ENCODE measurements at regions not wholly inside any gene's neighbourhood (a gene's known extent, or its start where the extent isn't known, plus 50 kb on each side); places are given as distances from the start of the nearest gene placed in this dataset.

- no peak for DNase-seq
Observed at GRCh38 chr9:79969393-79970145, 397.8 kb downstream of the TLE4 start.

- no peak for DNase-seq
Observed at GRCh38 chr9:79968533-79968932, 396.8 kb downstream of the TLE4 start.

GRCh38 chr9:79962836-79963235 lies 391.1 kb downstream of the TLE4 start:
- DNase-seq = no peak

GRCh38 chr9:79962150-79962549 lies 390.4 kb downstream of the TLE4 start:
- DNase-seq = no peak

- DNase-seq = no peak
Observed at GRCh38 chr9:79955300-79955699, 383.5 kb downstream of the TLE4 start.

- DNase-seq = no peak
Observed at GRCh38 chr9:79953908-79954307, 382.1 kb downstream of the TLE4 start.

GRCh38 chr9:79952401-79952800 lies 380.6 kb downstream of the TLE4 start:
- no peak for DNase-seq

- DNase-seq = no peak
Observed at GRCh38 chr9:79946712-79947111, 374.9 kb downstream of the TLE4 start.

- no peak for DNase-seq
Observed at GRCh38 chr9:79945495-79945894, 373.7 kb downstream of the TLE4 start.

- DNase-seq = no peak
Observed at GRCh38 chr9:79945016-79945415, 373.3 kb downstream of the TLE4 start.

GRCh38 chr9:79940919-79941318 lies 369.2 kb downstream of the TLE4 start:
- no peak for DNase-seq

- no peak for DNase-seq
Observed at GRCh38 chr9:79939819-79940218, 368.1 kb downstream of the TLE4 start.

GRCh38 chr9:79936336-79936735 lies 364.6 kb downstream of the TLE4 start:
- no peak for DNase-seq

GRCh38 chr9:79929285-79929684 lies 357.5 kb downstream of the TLE4 start:
- no peak for DNase-seq

- DNase-seq = no peak
Observed at GRCh38 chr9:79928661-79929223, 357.0 kb downstream of the TLE4 start.

GRCh38 chr9:79925326-79925725 lies 353.6 kb downstream of the TLE4 start:
- no peak for DNase-seq

- DNase-seq = no peak
Observed at GRCh38 chr9:79924836-79925235, 353.1 kb downstream of the TLE4 start.

- no peak for DNase-seq
Observed at GRCh38 chr9:79917421-79917820, 345.7 kb downstream of the TLE4 start.

GRCh38 chr9:79913867-79914266 lies 342.1 kb downstream of the TLE4 start:
- no peak for DNase-seq

GRCh38 chr9:79912318-79913070 lies 340.7 kb downstream of the TLE4 start:
- no peak for DNase-seq

- no peak for DNase-seq
Observed at GRCh38 chr9:79911724-79912123, 340.0 kb downstream of the TLE4 start.

GRCh38 chr9:79902825-79903600 lies 331.2 kb downstream of the TLE4 start:
- no peak for DNase-seq

GRCh38 chr9:79900754-79901153 lies 329.0 kb downstream of the TLE4 start:
- no peak for DNase-seq

Data from NCI-H2081 treated with DMSO at 0.1 percent for 48 hours (cell line).